Nephron progenitor cell (in vitro differentiated cells): ENCODE measurements at regions not wholly inside any gene's neighbourhood (a gene's known extent, or its start where the extent isn't known, plus 50 kb on each side); places are given as distances from the start of the nearest gene placed in this dataset.

Experiments used
- DNase-seq: peaks from one replicate; pipeline ENCODE4 v3.0.0; 2021
- H3K27ac Mint-ChIP-seq: 2 replicates; pipeline ENCODE4 v1.8.0; 2021; ENCODE audit warnings: mild to moderate bottlenecking, moderate library complexity, mixed read lengths
- H3K27me3 Mint-ChIP-seq: 2 replicates; pipeline ENCODE4 v1.8.0; 2021; ENCODE audit warnings: mild to moderate bottlenecking, low read depth, mixed read lengths; ENCODE audit not compliant: poor library complexity
- H3K36me3 Mint-ChIP-seq: 2 replicates; pipeline ENCODE4 v1.8.0; 2021; ENCODE audit warnings: low read depth, mixed read lengths
- H3K4me1 Mint-ChIP-seq: 2 replicates; pipeline ENCODE4 v1.8.0; 2021; ENCODE audit warnings: mixed read lengths
- H3K4me3 Mint-ChIP-seq: 2 replicates; pipeline ENCODE4 v1.8.0; 2021; ENCODE audit warnings: mild to moderate bottlenecking, moderate library complexity, mixed read lengths
- H3K9me3 Mint-ChIP-seq: 2 replicates; pipeline ENCODE4 v1.8.0; 2021; ENCODE audit warnings: mild to moderate bottlenecking, moderate library complexity, mixed read lengths
- TF ChIP-seq, protein P1 (sequence below): fragments of 200-600 bp; sonication (generic); IDR thresholded peaks from 2 replicates; pipeline ENCODE4 v1.5.0; 2021; ENCODE audit warnings: antibody characterized with exemption

DNA sequence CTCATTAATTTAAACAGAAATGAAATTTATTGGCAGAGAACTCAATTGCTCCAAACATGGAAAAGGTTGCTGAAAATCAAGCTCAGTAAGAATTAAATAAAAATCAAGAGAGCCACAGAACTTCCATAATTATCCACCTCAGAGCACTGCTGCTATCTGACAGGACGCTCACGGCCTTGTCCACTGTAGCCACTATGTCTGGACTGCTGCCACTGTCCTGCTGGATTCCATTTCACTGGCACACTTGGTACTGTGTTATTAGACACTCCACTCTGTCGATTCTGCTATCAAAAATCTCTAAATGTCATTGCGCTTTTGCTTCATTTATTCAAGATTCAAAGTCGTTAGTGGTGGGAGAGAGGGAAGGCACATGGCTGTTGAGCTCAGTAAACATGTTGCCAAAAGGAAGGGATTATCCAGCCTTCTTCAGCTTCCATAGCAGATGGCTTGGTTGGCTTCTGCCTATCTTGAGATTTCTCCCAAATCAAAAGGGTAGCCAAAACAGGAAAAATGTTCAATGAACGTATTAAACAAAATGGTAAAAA is 815.0 kb downstream of the CDH18 start:
- Mint-ChIP-seq H3K9me3 (no peaks in the 10 kb centered on the region), H3K36me3 (no peaks in the 10 kb centered on the region), H3K27me3 (no peaks in the 10 kb centered on the region), H3K4me1 (no peaks in the 10 kb centered on the region), H3K4me3 (no peak overlapping the region), H3K27ac (no peak overlapping the region)
- TF ChIP-seq, protein P1, sequence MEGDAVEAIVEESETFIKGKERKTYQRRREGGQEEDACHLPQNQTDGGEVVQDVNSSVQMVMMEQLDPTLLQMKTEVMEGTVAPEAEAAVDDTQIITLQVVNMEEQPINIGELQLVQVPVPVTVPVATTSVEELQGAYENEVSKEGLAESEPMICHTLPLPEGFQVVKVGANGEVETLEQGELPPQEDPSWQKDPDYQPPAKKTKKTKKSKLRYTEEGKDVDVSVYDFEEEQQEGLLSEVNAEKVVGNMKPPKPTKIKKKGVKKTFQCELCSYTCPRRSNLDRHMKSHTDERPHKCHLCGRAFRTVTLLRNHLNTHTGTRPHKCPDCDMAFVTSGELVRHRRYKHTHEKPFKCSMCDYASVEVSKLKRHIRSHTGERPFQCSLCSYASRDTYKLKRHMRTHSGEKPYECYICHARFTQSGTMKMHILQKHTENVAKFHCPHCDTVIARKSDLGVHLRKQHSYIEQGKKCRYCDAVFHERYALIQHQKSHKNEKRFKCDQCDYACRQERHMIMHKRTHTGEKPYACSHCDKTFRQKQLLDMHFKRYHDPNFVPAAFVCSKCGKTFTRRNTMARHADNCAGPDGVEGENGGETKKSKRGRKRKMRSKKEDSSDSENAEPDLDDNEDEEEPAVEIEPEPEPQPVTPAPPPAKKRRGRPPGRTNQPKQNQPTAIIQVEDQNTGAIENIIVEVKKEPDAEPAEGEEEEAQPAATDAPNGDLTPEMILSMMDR, result no peak
- DNase-seq, result no peak

DNA sequence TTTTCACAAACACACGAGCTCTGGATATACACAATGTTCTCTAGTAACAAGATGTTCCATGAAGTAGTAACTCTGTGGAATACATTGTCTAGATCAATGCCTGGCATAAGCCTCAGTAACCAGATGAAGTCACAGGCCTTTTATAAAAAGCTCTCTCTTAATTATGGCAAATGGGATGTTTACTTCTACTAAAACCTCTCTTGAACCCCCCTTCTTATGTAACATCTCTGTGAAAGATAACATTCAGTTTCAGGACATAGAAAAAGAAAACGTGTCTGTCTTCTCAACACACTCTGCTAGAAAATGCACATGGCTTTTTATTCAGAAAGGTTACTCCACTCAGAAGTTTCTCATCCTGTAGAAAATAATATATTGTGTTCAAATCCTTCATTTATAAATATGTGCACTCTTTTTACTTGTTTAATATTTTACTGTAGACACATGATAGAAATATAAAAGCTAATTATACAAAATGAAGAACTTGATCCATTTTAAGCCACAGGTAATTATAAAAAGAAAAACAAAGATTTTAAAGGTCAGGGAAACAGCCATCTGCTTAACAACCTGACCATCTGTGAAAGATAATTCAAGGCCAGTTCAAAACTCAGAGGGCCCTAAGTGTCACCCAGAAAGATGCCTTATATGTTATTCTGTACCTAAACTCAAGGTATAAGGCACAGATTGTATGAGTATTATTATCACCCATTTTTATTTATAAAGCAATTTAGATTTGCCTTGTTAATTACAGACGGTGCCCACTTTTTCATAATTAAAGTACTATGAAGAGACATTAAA is 812.0 kb downstream of the CDH18 start:
- H3K27ac Mint-ChIP-seq, result no peak overlapping the region
- TF ChIP-seq, protein P1, result no peak
- no peaks in the 10 kb centered on the region for H3K36me3 Mint-ChIP-seq
- no peak for DNase-seq
- no peaks in the 10 kb centered on the region for H3K4me1 Mint-ChIP-seq
- no peaks in the 10 kb centered on the region for H3K9me3 Mint-ChIP-seq
- H3K27me3 Mint-ChIP-seq, result no peaks in the 10 kb centered on the region
- no peak overlapping the region for H3K4me3 Mint-ChIP-seq

DNA sequence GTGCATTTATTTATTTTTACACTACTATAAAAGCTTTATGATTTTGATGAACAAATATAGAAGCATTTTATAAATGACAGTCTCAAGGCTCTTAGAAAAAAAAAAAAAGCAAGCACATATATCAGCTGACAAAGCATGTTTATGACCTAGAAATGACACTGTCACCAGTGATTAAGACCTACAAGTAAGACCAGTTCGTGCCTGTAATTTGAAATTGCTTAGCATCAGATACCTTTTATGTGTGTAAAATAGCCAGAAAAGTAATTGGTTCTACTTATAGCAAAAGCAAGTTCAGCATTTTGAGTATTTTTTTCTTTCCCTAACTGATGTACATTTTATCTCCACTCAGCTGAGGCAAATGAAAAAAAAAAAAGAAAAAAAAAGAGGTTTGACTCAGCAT is 808.4 kb downstream of the CDH18 start:
- H3K9me3 Mint-ChIP-seq, result no peaks in the 10 kb centered on the region
- no peak overlapping the region for H3K27ac Mint-ChIP-seq
- no peaks in the 10 kb centered on the region for H3K36me3 Mint-ChIP-seq
- no peaks in the 10 kb centered on the region for H3K4me1 Mint-ChIP-seq
- H3K27me3 Mint-ChIP-seq, result no peaks in the 10 kb centered on the region
- TF ChIP-seq, protein P1, result no peak
- DNase-seq, result no peak
- no peak overlapping the region for H3K4me3 Mint-ChIP-seq

DNA sequence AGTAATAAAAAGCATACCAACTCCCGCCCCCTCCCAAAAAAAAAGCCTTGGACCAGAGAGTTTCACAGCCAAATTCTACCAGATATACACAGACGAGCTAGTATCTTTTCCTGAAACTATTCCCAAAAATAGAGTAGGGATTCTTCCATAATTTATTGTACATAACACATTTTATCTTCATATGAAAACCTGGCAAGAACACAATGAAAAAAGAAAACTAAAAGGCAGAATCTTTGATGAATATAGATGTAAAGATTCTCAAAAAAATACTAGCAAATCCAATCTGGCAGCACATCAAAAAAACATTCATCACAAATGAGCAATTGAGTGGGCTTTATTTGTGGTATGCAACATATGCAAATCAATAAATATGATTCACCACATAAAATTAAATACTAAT is 798.8 kb downstream of the CDH18 start:
- no peak for DNase-seq
- Mint-ChIP-seq H3K4me1 (no peaks in the 10 kb centered on the region), H3K4me3 (no peak overlapping the region), H3K36me3 (no peaks in the 10 kb centered on the region), H3K27ac (no peak overlapping the region), H3K9me3 (no peaks in the 10 kb centered on the region), H3K27me3 (no peaks in the 10 kb centered on the region)
- TF ChIP-seq, protein P1, result no peak

DNA sequence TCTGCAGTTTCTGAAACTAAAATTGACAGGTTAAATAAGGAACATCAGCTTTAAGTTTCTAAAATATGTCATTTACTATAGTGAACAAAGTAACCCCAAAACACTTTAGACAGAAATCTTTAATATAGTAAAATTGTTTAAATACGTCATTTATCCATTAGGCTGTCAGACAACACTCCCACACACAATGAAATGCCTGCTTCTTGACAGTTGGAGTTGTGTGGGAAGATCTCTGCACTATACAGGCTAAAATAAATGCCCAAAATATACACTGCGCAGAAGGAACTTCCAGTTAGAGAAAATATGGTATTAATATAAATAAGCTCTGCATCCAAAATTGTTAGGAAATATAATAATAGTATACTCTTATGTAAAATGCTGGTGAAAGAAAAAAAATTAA is 794.4 kb downstream of the CDH18 start:
- Mint-ChIP-seq H3K27ac (no peak overlapping the region), H3K36me3 (no peaks in the 10 kb centered on the region), H3K4me3 (no peak overlapping the region), H3K4me1 (no peaks in the 10 kb centered on the region), H3K27me3 (no peaks in the 10 kb centered on the region), H3K9me3 (no peaks in the 10 kb centered on the region)
- DNase-seq, result no peak
- TF ChIP-seq, protein P1, result no peak

DNA sequence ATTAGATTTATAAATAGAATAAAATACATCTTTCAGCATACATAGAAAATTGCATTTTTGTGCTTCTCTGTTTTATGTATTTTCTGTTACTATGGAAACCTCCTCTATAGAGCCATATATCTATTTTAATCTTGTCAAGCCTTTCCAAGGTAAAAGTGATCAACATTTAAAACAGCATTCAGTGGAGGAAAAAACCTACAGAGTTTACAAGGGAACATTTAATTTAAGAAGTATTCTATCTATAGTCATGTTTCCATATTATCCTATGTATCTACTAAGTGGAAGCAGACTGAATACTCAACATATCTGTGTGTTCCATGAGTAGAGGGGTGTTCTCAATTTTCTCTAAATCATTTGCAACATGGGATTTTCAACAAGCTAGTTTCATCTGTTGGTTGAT is 791.4 kb downstream of the CDH18 start:
- Mint-ChIP-seq H3K9me3 (no peaks in the 10 kb centered on the region), H3K27ac (no peak overlapping the region), H3K36me3 (no peaks in the 10 kb centered on the region), H3K4me1 (no peaks in the 10 kb centered on the region), H3K4me3 (no peak overlapping the region), H3K27me3 (no peaks in the 10 kb centered on the region)
- DNase-seq, result no peak
- TF ChIP-seq, protein P1, result no peak
